ENCODE measurements at regions not wholly inside any gene's neighbourhood (a gene's known extent, or its start where the extent isn't known, plus 50 kb on each side); places are given as distances from the start of the nearest gene placed in this dataset.

- ATAC-seq (no peak), DNase-seq (no peak)
- H3K4me1 ChIP-seq: no peaks in the 10 kb centered on the region
- no peaks in the 10 kb centered on the region for H3K36me3 ChIP-seq
- peak overlapping the region in 2 of 10 donors; percentile 6 to 22 for H3K27ac ChIP-seq
- peaks cover 0 to 19% (median 0%) of the 10 kb centered on the region in 11 donors for H3K9me3 ChIP-seq
- H3K4me3 ChIP-seq: peak overlapping the region in 7 of 10 donors; percentile 6 to 50 (median 37)
- intact Hi-C loops (cut with DNase I): no loop called here
- TF ChIP-seq CTCF (IDR thresholded peaks at IDR 0.05): no peak
- WGBS, 2 donors: 67 to 83% methylated on average over 1 of the region's 1 CpG
- no peaks in the 10 kb centered on the region for H3K27me3 ChIP-seq
Measured at GRCh38 chr2:187003611-187004010, 154.6 kb upstream of the ZSWIM2 start.

GRCh38 chr2:187003038-187003554 lies 154.1 kb upstream of the ZSWIM2 start:
- H3K27me3 ChIP-seq: no peaks in the 10 kb centered on the region
- ATAC-seq: peak in 1 of 8 donors; percentile 67
- 79 to 80% methylated on average over 32 of the region's 32 CpGs for whole genome bisulfite sequencing, 2 donors
- intact Hi-C loops (cut with DNase I): no loop called here
- TF ChIP-seq CTCF (IDR thresholded peaks at IDR 0.05): no peak
- DNase-seq: no peak
- peak overlapping the region in 1 of 10 donors; percentile 22 for H3K27ac ChIP-seq
- H3K9me3 ChIP-seq: peaks cover 0 to 19% (median 0%) of the 10 kb centered on the region in 11 donors
- no peaks in the 10 kb centered on the region for H3K36me3 ChIP-seq
- H3K4me3 ChIP-seq: peak overlapping the region in 7 of 10 donors; percentile 6 to 50 (median 37)
- H3K4me1 ChIP-seq: no peaks in the 10 kb centered on the region

DNA sequence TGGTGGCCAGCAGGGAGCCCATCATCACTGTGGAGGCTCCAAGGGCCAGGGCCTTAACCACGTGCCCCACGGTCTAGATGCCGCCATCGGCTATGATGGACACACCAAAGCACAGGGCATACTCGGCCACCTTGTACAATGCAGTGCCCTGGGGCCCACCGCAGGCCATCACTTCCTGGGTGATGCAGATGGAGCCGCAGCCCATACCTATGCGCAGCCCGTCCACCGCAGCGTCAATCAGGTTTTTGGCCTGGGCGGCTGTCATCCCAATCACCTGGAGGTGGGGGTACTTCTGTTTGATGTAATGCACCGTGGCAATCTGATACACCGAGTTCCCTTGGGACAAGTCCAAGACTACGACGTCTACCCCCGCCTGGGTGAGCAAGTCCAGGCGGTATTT lies 153.3 kb upstream of the ZSWIM2 start:
- no peak for DNase-seq
- ATAC-seq: no peak
- peaks cover 0 to 19% (median 0%) of the 10 kb centered on the region in 11 donors for H3K9me3 ChIP-seq
- H3K4me3 ChIP-seq: no peak overlapping the region
- WGBS, 2 donors: 92 to 98% methylated on average over 18 of the region's 18 CpGs
- H3K27ac ChIP-seq: no peak overlapping the region
- no peaks in the 10 kb centered on the region for H3K4me1 ChIP-seq
- H3K27me3 ChIP-seq: no peaks in the 10 kb centered on the region
- TF ChIP-seq CTCF (IDR thresholded peaks at IDR 0.05): no peak
- H3K36me3 ChIP-seq: no peaks in the 10 kb centered on the region
- intact Hi-C loops (cut with DNase I): no loop called here

GRCh38 chr2:187001248-187001647 lies 152.3 kb upstream of the ZSWIM2 start:
- whole genome bisulfite sequencing, 2 donors: 93 to 94% methylated on average over 7 of the region's 7 CpGs
- no peak overlapping the region for H3K27ac ChIP-seq
- no peaks in the 10 kb centered on the region for H3K4me1 ChIP-seq
- TF ChIP-seq CTCF (IDR thresholded peaks at IDR 0.05): no peak
- no peaks in the 10 kb centered on the region for H3K27me3 ChIP-seq
- ATAC-seq: no peak
- peaks cover 0 to 19% (median 0%) of the 10 kb centered on the region in 11 donors for H3K9me3 ChIP-seq
- no peak for DNase-seq
- intact Hi-C loops (cut with DNase I): no loop called here
- H3K4me3 ChIP-seq: no peak overlapping the region
- H3K36me3 ChIP-seq: no peaks in the 10 kb centered on the region
